NCI-H446 (cell line): ENCODE measurements at regions not wholly inside any gene's neighbourhood (a gene's known extent, or its start where the extent isn't known, plus 50 kb on each side); places are given as distances from the start of the nearest gene placed in this dataset.
"Not testable (repeated sequence)": the region's sequence is repeated elsewhere in the genome, so short reads cannot be mapped to it uniquely, and the experiment has no call there.

Source experiments
- DNase-seq, 2 experiments: peaks; one replicate each; lab custom pipeline; 2025; lab: John Stamatoyannopoulos, UW

DNA sequence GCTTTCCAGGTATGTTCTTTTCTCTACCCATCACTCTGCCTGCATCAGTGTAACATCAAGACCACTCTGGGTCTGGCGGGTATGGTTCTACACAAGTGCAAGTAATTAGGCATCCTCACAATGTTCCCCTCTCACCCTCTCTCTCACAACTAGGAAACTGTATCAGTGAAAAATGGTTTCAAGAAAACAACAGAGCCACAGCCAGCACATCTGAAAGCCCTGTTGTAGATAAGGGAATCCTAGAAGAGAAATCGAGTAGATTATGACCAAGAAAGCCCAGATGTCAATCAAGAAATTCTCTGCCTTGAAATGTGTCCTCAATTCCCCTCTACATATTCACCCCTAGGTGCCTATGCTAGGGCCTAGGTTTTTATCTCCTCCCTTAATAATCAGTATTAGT, 281.3 kb upstream of the ANKRD50 start:
- no peak for DNase-seq

DNA sequence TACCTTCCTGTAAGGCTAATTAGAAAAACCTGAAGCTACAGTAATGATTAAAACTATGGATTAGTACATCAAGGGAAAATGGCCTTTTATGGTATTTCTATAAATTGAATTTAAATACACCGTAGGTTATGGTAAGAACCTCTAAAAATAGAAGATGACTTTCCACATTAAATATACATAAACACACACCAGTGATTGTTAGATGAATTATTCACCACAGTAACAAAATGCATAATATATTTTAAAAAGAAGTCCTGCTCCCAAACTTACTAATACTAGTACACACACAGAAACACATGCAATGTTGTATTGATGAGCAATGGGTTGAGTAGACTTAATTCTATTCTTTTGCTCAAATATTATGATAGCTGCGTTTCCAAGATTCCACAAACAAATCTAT, 277.9 kb upstream of the ANKRD50 start:
- no peak for DNase-seq

DNA sequence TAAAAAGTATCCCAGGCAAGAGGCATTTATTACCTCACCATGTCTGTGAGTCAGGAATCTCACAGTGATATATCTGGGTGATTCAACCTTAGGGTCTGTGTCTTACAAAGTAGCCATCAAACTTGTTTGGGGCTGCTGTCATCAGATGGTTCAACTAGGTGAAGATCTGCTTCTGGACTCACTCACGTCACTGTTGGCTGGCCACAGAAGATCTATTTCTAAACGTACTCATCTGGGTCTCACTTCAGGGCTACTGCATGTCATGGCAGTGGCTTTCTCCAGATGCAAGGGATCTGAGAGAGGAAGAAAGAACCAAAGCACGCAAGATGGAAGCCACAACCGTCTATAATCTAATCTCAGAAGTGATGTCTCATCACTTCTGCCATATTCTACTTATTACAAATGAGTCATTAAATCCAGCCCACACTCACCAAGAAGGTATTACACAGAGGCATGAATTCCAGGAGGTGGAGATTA, 267.8 kb upstream of the ANKRD50 start:
- DNase-seq, result no peak

DNA sequence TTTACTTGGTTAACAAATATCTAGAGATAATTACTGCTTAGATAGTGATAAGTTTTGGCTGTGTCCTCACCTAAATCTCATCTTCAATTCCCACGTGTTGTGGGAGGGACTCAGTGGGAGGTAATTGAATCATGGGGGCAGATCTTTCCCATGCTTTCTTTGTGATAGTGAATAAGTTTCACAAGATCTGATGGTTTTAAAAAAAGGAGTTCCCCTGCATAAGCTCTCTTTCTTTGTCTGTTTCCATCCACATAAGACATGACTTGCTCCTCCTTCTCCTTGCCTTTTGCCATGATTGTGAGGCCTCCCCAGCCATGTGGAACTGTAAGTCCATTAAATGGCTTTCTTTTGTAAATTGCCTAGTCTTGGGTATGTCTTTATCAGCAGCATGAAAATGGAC, 266.0 kb upstream of the ANKRD50 start:
- DNase-seq, result not testable (repeated sequence)

DNA sequence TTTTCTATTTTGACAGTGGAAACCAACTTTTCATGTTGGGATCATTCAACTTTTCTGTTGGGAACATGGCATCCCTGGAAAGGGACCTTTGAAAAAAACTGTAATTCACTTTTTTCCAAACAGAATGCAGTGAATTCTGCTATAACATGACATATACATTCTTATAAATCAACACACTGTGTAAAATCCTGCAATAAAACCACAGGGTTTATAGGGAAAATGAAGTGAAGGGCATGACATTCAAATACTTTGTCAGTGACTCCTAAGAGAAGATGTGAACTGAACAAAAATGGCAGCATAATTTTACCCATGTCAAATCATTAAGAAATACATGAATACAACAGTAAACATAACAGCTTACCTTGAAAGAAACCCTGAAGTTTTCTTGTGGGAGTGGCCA, 264.5 kb upstream of the ANKRD50 start:
- no peak for DNase-seq

DNA sequence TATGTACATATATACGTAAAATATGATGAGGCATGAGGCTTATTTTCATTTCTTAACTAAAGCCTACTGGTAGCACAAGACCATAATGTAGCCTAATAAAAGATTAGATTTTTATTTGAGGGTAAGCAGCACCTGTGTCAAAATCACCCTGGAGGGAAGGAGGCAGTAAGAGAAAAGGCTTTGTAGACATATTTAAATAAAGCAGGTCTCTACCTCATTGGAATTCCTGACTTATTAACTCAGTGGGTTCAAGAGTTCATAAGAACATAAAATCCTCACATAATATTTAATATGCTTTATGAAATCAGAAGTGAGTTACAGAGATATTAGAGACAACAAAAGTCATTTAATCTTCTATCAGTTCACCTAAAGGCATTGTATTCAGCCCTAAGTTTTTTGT, 261.6 kb upstream of the ANKRD50 start:
- no peak for DNase-seq

DNA sequence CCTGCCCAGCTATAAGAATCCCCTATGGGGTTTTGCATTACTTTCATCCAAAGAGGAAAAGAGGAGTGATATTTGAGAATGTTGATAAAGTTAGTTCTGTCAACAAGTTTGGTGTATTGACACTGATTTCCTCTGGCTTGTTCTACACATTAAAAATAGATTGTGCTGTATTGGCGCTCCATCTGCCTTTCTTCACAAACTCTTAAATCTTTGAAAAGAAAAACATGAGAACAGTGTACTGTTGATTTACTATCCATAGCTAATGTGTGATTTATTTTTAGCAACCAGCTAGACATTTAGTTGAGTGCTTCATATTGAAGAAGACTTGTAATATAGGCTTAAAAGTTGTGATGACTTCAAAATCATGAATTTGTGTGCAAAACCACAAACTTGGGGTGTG, 261.2 kb upstream of the ANKRD50 start:
- DNase-seq, result no peak

DNA sequence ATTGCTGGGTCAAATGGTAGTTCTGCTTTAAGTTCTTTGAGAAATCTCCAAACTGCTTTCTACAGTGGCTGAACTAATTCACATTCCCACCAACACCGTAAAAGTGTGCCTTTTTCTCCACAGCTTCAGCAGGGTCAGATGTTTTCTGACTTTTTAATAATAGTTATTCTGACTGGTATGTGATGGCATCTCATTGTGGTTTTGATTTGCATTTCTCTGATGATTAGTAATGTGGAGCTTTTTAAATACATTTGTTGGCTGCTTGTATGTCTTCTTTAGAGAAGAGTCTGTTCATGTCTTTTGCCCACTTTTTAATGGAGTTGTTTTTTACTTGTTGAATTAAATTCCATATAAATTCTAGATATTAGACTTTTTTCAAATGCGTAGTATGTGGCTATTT, 257.5 kb upstream of the ANKRD50 start:
- DNase-seq, result no peak

DNA sequence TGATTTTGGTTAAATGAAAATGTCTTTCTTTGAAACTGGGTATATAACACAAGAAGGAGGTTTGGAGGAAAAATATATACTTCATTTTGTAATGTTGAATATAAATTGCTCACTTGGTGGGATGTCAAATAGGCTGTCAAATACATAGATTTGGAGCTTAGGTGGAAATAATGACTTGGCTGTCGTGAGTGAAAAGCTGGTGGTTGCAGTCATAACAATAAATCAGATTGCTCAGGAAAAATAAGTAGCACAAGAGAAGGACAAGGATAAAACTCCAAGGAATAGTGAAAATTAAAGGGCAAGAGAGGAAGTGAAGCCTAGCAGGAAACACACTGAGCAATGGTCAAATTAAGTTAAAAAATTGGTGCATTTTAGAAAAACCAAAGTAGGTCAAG, 253.0 kb upstream of the ANKRD50 start:
- DNase-seq, result no peak

DNA sequence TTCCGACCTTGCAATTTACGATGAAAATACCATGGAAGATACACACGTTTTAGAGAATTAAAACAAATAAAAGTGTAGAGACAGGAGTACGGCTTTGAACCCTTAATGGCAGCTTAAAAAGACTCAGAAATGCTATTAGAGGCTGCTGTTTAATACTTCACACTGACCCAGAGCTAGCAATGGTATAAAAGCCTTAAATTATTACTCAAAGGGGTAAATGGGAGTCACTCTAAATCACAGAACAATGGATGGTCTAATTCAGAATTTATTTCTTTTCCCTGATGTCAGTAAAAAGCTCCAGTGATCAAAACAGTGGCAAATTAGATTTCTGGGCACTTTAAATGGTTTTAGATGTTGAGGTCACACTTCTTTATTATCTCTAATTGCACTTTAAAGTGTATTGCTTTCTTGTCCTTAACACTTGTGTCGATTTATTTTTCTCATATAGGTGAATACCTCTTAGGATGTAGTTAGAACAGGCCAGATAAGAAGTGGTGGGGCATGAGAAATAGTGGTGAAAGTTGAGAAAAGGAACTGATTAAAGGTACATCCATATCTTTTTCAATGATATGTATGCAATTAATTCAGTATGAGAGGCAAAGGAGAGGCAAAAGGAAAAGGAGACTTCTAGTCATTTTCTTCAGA, 252.4 kb upstream of the ANKRD50 start:
- DNase-seq, result no peak

DNA sequence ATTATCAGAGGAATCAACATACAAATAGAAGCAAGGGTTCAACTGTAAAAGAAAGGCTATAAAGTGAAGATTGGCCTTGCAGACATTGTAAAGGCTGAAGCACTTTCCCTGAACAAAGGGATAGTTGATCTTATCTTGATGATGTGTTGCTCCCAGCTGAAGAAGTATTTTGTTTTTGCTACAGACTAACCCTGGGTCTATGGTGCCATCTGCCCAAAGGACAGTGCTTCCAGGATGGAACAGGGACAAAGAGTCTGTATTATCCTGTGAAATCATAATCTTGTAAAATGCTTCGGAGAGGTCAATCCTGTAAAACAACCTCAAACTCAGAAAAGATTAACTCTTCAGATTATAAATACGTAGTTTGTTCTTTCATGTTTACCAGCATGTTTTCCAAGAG, 251.7 kb upstream of the ANKRD50 start:
- DNase-seq, result no peak

DNA sequence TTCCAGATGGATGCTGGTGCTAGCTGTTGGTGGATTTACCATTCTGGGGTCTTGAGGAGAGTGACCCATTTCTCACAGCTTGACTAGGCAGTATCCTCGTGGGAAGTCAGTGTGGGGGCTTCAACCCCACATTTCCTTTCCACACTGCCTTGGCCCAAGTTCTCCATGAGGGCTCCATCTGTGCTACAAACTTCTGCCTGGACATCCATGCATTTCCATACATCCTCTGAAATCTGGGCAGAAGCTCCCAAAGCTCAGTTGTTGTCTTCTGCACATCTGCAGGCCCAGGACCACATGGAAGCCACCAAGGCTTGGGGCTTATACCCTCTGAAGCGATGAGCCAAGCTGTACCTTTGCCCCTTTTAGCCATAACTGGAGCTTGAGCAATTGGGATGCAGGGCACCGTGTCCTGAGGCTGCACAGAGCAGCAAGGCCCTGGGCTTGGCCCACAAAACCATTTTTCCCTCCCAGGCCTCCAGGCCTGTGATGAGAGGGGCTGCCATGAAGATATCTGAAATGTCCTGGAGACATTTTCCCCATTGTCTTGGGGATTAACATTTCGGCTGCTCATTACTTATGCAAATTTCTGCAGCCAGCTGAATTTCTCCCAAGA, 248.7 kb upstream of the ANKRD50 start:
- no peak for DNase-seq

DNA sequence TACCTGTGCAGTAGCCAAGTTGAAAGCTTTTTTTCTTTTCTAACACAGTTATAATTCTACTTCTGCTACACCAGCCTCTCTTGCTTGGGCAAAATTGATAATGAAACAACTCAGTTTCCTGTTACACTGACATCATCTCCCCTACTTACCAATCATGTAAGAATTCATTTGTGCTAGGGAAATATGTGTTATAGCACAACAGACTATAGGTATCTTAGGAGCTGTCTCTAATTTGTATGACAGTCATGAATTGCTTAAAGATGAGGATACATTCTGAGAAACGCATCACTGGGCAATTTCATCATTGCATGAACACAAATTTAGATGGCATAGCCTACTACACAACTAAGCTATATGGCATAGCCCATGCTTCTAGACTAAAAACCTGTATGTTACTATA, 246.3 kb upstream of the ANKRD50 start:
- DNase-seq, result no peak

DNA sequence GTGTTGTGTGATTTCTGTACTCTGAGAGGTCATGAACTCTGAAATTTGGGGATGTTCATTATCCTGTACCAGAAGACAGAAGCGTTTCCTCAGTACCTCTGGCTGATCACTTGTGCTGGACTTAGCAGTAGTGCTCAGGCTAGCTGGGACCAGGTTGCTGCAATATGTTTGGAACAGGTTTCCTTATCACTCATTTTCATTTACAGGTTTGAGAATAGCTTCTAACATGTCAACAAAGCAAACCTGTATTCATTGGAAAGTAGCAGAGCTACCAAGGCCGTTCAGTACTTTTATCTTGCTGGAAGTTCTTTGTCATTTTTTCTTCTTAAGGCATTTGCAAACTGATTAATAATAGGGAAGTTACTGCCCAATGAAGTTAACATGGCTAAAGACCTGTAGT, 242.9 kb upstream of the ANKRD50 start:
- DNase-seq, result no peak

DNA sequence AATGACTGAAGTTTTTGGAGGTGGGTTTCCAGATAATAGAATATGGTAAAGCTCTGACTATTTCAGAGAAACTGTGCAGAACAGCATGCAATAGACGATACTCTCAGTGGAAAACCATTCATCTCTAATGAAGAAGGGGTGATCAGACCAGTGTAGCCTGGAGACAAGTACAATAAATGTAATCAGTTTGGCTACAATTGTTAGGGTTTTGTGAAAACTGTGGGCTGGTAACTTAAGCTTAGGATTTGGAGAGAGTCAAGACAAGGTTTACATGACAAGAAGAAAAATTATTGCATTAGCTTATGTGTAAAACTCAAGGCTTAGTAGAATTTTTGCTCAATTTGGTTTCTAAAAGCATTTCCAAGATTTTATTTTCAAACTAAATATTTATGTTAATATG, 241.5 kb upstream of the ANKRD50 start:
- DNase-seq, result no peak

DNA sequence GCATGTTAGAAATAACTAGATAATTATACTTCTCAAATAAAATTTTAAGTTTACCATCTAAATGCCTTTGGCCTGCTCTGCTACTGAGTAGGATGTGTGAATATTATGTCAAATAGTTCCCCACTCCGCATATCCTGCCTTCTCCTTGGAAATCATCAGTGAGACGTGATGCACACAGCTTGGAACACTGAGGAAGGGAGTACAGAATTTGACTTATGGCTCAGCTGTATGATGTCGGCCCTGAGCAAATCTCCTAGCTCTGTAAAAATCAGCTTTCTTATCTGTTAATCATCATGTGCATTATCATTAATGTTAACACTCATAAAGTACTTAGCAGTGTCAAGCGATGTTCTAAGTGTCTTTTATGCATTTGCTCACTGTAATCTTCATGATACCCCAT, 241.0 kb upstream of the ANKRD50 start:
- DNase-seq, result no peak

DNA sequence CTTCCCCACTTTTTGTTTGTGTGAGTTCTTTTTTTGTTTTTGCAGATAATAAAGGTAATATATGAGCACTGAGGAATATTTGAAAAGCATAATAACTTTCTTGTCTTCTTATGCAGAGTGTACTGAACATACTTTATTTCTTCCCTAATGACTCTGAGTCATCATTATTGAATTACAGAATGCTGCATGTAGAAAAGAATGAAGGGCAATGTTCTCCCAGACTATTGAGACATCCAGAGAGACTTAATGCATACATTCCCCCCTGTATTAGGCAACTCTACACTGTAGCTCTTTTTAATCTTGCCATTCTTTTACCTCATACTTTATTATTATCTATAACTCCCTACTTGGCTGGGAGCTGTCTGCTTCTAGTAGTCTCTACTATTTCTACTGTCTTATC, 240.5 kb upstream of the ANKRD50 start:
- DNase-seq, result no peak

DNA sequence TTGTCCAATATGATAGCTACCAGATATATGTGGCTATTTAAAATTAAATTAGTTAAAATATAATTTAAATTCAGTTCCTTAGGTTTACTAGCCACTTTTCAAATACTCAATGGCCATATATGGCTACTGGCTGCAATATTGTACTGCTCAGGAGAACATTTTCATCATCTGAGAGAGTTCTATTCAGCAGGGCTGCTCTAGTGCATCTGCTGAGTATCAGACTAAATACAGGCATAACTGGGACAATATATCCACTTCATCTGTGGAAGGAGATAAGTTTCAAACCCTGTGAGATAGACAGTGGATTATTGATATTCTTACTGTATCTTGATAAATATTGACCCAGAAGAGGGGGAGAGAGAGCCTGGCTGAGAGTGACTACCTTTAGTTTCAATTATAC, 240.1 kb upstream of the ANKRD50 start:
- DNase-seq, result no peak

DNA sequence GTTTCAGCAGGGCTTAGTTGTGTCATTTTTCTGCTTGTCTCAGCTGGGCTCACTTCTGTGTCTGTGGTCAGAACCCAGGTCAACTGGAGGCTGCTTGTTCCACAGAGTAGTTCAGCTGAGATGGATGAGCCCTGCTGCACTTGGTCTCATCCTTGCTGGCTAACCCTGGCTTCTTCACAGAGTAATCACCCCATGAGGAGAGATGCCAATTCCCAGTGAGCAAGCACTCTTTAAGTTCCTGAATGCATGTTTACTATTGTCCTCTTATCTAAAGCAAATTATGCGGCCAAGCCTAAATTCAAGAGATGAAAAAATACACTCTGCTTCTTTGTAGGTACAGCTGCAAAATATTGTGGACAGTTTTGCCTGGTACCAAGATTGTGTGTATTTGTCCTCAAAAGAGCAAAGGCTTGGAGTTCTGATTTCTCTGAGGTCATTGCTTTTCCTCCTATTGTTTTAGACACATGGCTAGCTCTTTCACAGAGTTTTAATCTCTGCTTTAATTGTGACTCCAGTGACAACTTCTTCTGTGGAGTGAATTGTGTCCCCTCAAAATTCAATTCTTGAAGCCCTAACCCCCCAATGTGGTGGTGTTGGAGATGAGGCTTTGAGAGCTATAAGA, 236.6 kb upstream of the ANKRD50 start:
- no peak for DNase-seq

DNA sequence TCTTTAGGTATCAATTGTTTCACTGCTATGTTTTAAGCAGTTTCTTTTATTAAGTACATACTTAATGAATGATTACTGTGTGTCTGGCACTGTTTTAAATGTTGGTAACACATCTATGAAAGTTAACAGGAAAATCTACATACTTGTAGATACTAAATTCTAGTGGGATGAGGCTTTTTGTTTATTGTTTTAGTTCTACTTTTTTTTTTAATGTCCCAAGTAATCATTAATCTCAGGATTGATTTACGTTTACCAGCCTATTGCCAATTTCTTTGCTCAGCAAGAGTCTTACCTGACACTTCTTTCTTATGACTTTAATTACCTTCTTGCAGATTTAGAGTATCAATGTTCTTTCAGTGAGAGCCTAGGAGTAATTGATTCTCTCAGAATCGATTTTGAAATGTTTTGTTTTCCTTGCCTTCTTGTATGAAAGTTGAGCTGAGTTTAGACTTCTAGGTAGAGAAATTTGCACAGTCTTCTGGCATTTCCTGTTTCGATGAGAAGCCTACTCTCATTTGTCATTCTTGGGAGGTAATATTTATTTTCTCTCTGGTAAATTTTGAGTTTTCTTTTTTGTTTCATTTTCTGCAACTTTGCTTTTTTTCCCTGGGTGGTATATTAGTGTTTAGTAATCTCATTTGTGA, 235.2 kb upstream of the ANKRD50 start:
- no peak for DNase-seq

DNA sequence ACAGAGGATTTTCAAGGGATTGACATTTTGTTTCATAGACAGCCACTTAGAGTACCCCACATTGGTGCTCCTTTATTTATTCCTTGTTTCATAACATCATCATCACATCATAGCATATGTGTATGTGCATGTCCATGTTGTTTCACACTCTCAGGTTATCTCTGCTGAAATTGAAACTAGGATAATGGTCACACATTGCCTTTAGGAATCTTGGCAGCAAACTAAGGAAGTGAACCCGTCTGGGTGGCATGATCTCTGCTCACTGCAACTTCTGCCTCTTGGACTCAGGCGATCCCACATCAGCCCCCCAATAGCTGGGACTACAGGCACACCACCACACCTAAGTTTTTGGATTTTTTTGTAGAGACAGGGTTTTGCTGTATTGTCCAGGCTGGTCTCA, 234.2 kb upstream of the ANKRD50 start:
- DNase-seq, result no peak

DNA sequence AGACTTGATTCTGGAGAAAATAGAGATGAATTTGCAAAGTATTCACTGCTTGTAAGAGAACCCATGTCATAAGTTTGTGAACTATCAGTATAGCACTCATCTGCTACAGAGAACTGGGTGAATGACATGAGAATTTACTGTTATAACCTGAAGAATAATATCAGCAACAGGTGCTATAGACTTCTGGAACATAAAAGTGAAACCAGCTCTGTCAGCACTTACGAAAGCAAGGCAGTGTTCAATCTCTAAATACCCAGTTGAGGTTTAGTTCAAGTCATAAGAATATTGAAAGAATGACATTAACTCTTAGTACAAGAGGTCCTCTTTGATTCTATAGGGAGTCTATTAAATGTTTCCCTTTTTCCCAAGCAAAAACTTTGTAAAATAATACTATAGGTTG, 232.9 kb upstream of the ANKRD50 start:
- DNase-seq, result no peak

DNA sequence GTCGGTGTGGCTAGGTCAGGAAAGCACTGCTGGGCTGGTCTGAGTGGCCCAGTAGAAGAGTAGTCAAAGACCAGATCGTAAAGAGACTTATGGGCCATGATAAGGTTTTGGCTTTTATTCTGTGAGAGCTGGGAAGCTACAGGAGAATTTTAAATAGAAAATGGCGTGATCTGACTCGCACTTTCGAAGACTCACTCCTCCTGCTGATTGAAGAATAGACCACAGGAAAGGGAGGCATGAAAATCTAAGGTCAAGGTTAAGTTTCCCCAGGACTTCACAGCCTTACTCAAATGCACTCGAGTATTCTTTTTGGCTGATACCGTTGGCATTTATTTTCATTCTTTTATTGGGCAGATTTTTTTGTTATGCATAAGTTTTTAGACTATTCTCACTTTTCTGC, 231.4 kb upstream of the ANKRD50 start:
- no peak for DNase-seq
